GM19467 (cell line): ENCODE measurements at regions not wholly inside any gene's neighbourhood (a gene's known extent, or its start where the extent isn't known, plus 50 kb on each side); places are given as distances from the start of the nearest gene placed in this dataset.
"Not testable (repeated sequence)": the region's sequence is repeated elsewhere in the genome, so short reads cannot be mapped to it uniquely, and the experiment has no call there.

ENCODE experiments used
- ATAC-seq: cut with Tn5 transposase; IDR thresholded peaks from one replicate; pipeline ENCODE4 v1.9.1; 2021; ENCODE audit warnings: mild to moderate bottlenecking, moderate library complexity; ENCODE audit not compliant: unreplicated experiment

- no peak for ATAC-seq
Observed at GRCh38 chr3:35413483-35413882, 225.8 kb upstream of the ARPP21 start.

GRCh38 chr3:35417080-35417479 is 222.2 kb upstream of the ARPP21 start:
- no peak for ATAC-seq

GRCh38 chr3:35422101-35422500 is 217.2 kb upstream of the ARPP21 start:
- ATAC-seq = no peak

- ATAC-seq = no peak
Observed at GRCh38 chr3:35422836-35423601, 216.3 kb upstream of the ARPP21 start.

GRCh38 chr3:35426366-35426958 is 212.9 kb upstream of the ARPP21 start:
- ATAC-seq = no peak

GRCh38 chr3:35437381-35437780 is 201.9 kb upstream of the ARPP21 start:
- no peak for ATAC-seq

GRCh38 chr3:35438101-35438500 is 201.2 kb upstream of the ARPP21 start:
- ATAC-seq = no peak

- ATAC-seq = no peak
Observed at GRCh38 chr3:35439663-35440062, 199.7 kb upstream of the ARPP21 start.

GRCh38 chr3:35440826-35441225 is 198.5 kb upstream of the ARPP21 start:
- ATAC-seq = no peak

- ATAC-seq = no peak
Observed at GRCh38 chr3:35446896-35447295, 192.4 kb upstream of the ARPP21 start.

- ATAC-seq = no peak
Observed at GRCh38 chr3:35448121-35448520, 191.2 kb upstream of the ARPP21 start.

GRCh38 chr3:35448681-35449080 is 190.6 kb upstream of the ARPP21 start:
- ATAC-seq = no peak

- ATAC-seq = not testable (repeated sequence)
Observed at GRCh38 chr3:35454819-35455218, 184.5 kb upstream of the ARPP21 start.

- no peak for ATAC-seq
Observed at GRCh38 chr3:35473956-35474355, 165.4 kb upstream of the ARPP21 start.

GRCh38 chr3:35482566-35482965 is 156.8 kb upstream of the ARPP21 start:
- ATAC-seq = not testable (repeated sequence)

GRCh38 chr3:35483131-35483530 is 156.2 kb upstream of the ARPP21 start:
- no peak for ATAC-seq

- ATAC-seq = no peak
Observed at GRCh38 chr3:35484929-35485530, 154.3 kb upstream of the ARPP21 start.

- ATAC-seq = no peak
Observed at GRCh38 chr3:35486295-35486694, 153.0 kb upstream of the ARPP21 start.

GRCh38 chr3:35487376-35487775 is 151.9 kb upstream of the ARPP21 start:
- ATAC-seq = no peak

GRCh38 chr3:35488526-35488925 is 150.8 kb upstream of the ARPP21 start:
- ATAC-seq = no peak

- ATAC-seq = no peak
Observed at GRCh38 chr3:35492841-35493240, 146.5 kb upstream of the ARPP21 start.

- no peak for ATAC-seq
Observed at GRCh38 chr3:35498506-35499210, 140.7 kb upstream of the ARPP21 start.
